MM.1S (cell line): ENCODE measurements at regions not wholly inside any gene's neighbourhood (a gene's known extent, or its start where the extent isn't known, plus 50 kb on each side); places are given as distances from the start of the nearest gene placed in this dataset.

Experiments used
- DNase-seq: peaks from one replicate; pipeline ENCODE4 v3.0.0-alpha.2; 2015
- H2AFZ ChIP-seq: fragments of 300-600 bp; sonication (generic); 2 replicates; pipeline ENCODE4 v1.6.0; 2016; ENCODE audit warnings: antibody characterized with exemption, low read length
- H3F3A ChIP-seq: fragments of 300-600 bp; sonication (generic); 2 replicates; pipeline ENCODE4 v1.6.1; 2016; ENCODE audit warnings: mild to moderate bottlenecking, antibody characterized with exemption, low read length, moderate library complexity, mixed read lengths; ENCODE audit not compliant: insufficient read depth
- H3K27ac ChIP-seq: fragments of 300-600 bp; sonication (generic); 2 replicates; pipeline ENCODE4 v1.5.1; 2016; ENCODE audit warnings: mild to moderate bottlenecking, low read length
- H3K27me3 ChIP-seq: fragments of 300-600 bp; sonication (generic); replicated peaks from 2 replicates; pipeline ENCODE4 v1.6.0; 2016; ENCODE audit warnings: low read length; ENCODE audit not compliant: insufficient read depth
- H3K36me3 ChIP-seq: fragments of 300-600 bp; sonication (generic); replicated peaks from 2 replicates; pipeline ENCODE4 v1.6.1; 2016; ENCODE audit warnings: mild to moderate bottlenecking, low read length, mixed read lengths; ENCODE audit not compliant: insufficient read depth
- H3K4me1 ChIP-seq: fragments of 300-600 bp; sonication (generic); 2 replicates; pipeline ENCODE4 v1.6.1; 2016; ENCODE audit warnings: low read length, mixed read lengths
- H3K4me2 ChIP-seq: fragments of 300-600 bp; sonication (generic); 2 replicates; pipeline ENCODE4 v1.6.0; 2016; ENCODE audit warnings: low read depth, low read length
- H3K4me3 ChIP-seq: fragments of 300-600 bp; sonication (generic); 2 replicates; pipeline ENCODE4 v1.5.1; 2016; ENCODE audit warnings: low read length, mixed read lengths
- H3K79me2 ChIP-seq: fragments of 300-600 bp; sonication (generic); 2 replicates; pipeline ENCODE4 v1.6.1; 2016; ENCODE audit warnings: mixed run types, low read length, mixed read lengths
- H3K9ac ChIP-seq: fragments of 300-600 bp; sonication (generic); 2 replicates; pipeline ENCODE4 v1.6.1; 2016; ENCODE audit warnings: low read length, mixed read lengths
- H3K9me2 ChIP-seq: fragments of 300-600 bp; sonication (generic); replicated peaks from 2 replicates; pipeline ENCODE4 v1.6.1; 2016; ENCODE audit warnings: mild to moderate bottlenecking, low read length, mixed read lengths; ENCODE audit not compliant: insufficient read depth
- H3K9me3 ChIP-seq: fragments of 300-600 bp; sonication (generic); replicated peaks from 2 replicates; pipeline ENCODE4 v1.6.1; 2016; ENCODE audit warnings: mild to moderate bottlenecking, low read length, mixed read lengths; ENCODE audit not compliant: insufficient read depth
- H4K20me1 ChIP-seq: fragments of 300-600 bp; sonication (generic); 2 replicates; pipeline ENCODE4 v1.6.1; 2016; ENCODE audit warnings: mild to moderate bottlenecking, low read length, moderate library complexity, mixed read lengths; ENCODE audit not compliant: insufficient read depth
- EZH2 ChIP-seq: fragments of 300-600 bp; sonication (generic); optimal IDR thresholded peaks from 2 replicates; pipeline ENCODE3; 2017; ENCODE audit warnings: low read depth, mild to moderate bottlenecking, antibody characterized with exemption, low read length, mixed read lengths
- EZH2phosphoT487 ChIP-seq: fragments of 300-600 bp; sonication (generic); IDR thresholded peaks from 2 replicates; pipeline ENCODE4 v1.6.1; 2018; ENCODE audit warnings: antibody characterized with exemption, low read length
- TF ChIP-seq, protein P1 (sequence below): fragments of 300-600 bp; sonication (generic); IDR thresholded peaks from 2 replicates; pipeline ENCODE4 v1.5.1; 2016; ENCODE audit warnings: antibody characterized with exemption, low read length, mixed read lengths

DNA sequence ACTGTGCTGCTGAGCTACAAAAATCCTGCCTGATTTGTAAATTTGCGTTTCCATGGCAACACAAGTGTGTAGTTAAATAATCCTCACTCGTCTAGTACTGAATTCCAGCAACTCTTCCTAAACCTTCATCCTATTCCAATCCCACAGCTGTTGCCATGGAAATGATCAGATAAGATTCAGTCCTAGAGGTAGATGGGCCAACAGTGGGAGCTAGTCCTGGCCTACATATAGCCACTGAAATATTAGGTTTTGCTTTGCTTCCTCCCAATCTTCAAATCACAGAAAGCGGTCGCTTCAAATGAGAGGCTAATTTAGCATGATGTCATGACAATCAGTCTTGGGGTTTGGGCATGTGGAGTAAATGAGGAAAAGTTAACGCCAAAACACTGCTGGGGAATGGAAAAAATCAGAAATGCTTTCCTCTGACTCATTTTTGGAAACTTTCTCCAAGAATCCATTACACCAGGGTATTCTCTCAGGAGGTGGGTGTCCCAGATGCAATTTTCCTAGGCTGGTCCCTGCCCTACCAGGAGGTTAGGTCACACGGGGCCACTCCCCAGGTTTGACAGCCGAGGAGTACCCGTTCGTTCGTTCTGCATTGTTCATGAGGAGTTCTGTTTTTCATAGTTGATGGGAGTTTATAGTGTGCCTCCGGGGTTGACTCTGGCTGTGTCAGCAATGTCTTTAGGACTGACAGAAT is 159.2 kb upstream of the SLCO3A1 start:
- Histone ChIP-seq H3K4me2 (no peak overlapping the region), H3K9me2 (no peaks in the 10 kb centered on the region), H3K27me3 (no peaks in the 10 kb centered on the region), H3K4me1 (no peaks in the 10 kb centered on the region), H3K9ac (no peak overlapping the region), H2AFZ (no peak overlapping the region), H3K79me2 (no peaks in the 10 kb centered on the region), H3K27ac (no peak overlapping the region), H3K36me3 (no peaks in the 10 kb centered on the region), H3K4me3 (no peak overlapping the region), H4K20me1 (no peaks in the 10 kb centered on the region), H3F3A (no peaks in the 10 kb centered on the region), H3K9me3 (no peaks in the 10 kb centered on the region)
- TF ChIP-seq EZH2: no peak
- no peak for TF ChIP-seq EZH2phosphoT487
- TF ChIP-seq, protein P1, sequence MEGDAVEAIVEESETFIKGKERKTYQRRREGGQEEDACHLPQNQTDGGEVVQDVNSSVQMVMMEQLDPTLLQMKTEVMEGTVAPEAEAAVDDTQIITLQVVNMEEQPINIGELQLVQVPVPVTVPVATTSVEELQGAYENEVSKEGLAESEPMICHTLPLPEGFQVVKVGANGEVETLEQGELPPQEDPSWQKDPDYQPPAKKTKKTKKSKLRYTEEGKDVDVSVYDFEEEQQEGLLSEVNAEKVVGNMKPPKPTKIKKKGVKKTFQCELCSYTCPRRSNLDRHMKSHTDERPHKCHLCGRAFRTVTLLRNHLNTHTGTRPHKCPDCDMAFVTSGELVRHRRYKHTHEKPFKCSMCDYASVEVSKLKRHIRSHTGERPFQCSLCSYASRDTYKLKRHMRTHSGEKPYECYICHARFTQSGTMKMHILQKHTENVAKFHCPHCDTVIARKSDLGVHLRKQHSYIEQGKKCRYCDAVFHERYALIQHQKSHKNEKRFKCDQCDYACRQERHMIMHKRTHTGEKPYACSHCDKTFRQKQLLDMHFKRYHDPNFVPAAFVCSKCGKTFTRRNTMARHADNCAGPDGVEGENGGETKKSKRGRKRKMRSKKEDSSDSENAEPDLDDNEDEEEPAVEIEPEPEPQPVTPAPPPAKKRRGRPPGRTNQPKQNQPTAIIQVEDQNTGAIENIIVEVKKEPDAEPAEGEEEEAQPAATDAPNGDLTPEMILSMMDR: no peak
- no peak for DNase-seq

DNA sequence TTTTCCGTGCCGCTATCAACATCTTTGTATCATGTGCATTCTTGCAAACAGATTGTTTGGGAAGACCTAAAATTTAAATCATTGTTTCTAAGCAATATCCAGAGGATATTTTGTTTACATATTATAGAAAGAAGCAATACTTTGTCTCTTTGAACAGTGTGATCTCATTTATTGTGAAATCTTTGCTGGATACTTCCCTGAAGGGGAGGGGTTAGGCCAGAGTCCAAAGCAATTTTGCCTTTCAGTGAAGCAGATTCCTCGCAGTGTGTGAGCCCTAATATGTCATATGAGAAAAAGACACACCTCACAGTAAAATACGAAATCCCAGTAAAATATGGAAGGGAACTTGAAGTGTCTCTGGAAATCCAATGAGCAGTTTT is 158.7 kb upstream of the SLCO3A1 start:
- Histone ChIP-seq H4K20me1 (no peaks in the 10 kb centered on the region), H3F3A (no peaks in the 10 kb centered on the region), H3K4me3 (no peak overlapping the region), H3K79me2 (no peaks in the 10 kb centered on the region), H3K4me2 (no peak overlapping the region), H2AFZ (no peak overlapping the region), H3K27ac (no peak overlapping the region), H3K36me3 (no peaks in the 10 kb centered on the region), H3K4me1 (no peaks in the 10 kb centered on the region), H3K9me3 (no peaks in the 10 kb centered on the region), H3K27me3 (no peaks in the 10 kb centered on the region), H3K9ac (no peak overlapping the region), H3K9me2 (no peaks in the 10 kb centered on the region)
- no peak for DNase-seq
- TF ChIP-seq, protein P1: no peak
- TF ChIP-seq EZH2 (no peak), EZH2phosphoT487 (no peak)

GRCh38 chr15:91695799-91696198 is 157.7 kb upstream of the SLCO3A1 start:
- H3F3A ChIP-seq: no peaks in the 10 kb centered on the region
- no peaks in the 10 kb centered on the region for H3K36me3 ChIP-seq
- no peaks in the 10 kb centered on the region for H3K9me3 ChIP-seq
- no peak overlapping the region for H3K4me3 ChIP-seq
- no peaks in the 10 kb centered on the region for H3K79me2 ChIP-seq
- no peak overlapping the region for H2AFZ ChIP-seq
- H3K9me2 ChIP-seq: no peaks in the 10 kb centered on the region
- no peak overlapping the region for H3K9ac ChIP-seq
- no peaks in the 10 kb centered on the region for H3K4me1 ChIP-seq
- H3K27ac ChIP-seq: no peak overlapping the region
- no peaks in the 10 kb centered on the region for H4K20me1 ChIP-seq
- DNase-seq: no peak
- TF ChIP-seq, protein P1: no peak
- TF ChIP-seq EZH2: no peak
- no peak for TF ChIP-seq EZH2phosphoT487
- no peaks in the 10 kb centered on the region for H3K27me3 ChIP-seq
- H3K4me2 ChIP-seq: no peak overlapping the region
